MCF 10A (cell line): ENCODE measurements at regions not wholly inside any gene's neighbourhood (a gene's known extent, or its start where the extent isn't known, plus 50 kb on each side); places are given as distances from the start of the nearest gene placed in this dataset.

Experiments
- BruUV-seq: library from RNA; stranded (reverse); fragments of 400-500 nt; replicated peaks from 2 replicates; lab custom pipeline; 2021; lab: Mats Ljungman, UMichigan
- CTCF ChIA-PET: fragments of 300-600 bp; sonication (Branson Sonifier 250); formaldehyde crosslinking; extraction: SDS; loops from one replicate; lab custom pipeline; 2021; ENCODE audit warnings: antibody characterized with exemption, inconsistent platforms; lab: Yijun Ruan, JAX
- POLR2A ChIA-PET: fragments of 300-600, 350-650 bp; sonication (Branson Sonifier 250); formaldehyde crosslinking; extraction: SDS; loops from one replicate; lab custom pipeline; 2020; ENCODE audit warnings: antibody characterized with exemption, inconsistent platforms; lab: Yijun Ruan, JAX
- DNase-seq: peaks from one replicate; pipeline ENCODE4 v3.0.0-alpha.2; 2018; ENCODE audit not compliant: unreplicated experiment
- H3K27ac Mint-ChIP-seq: one replicate; pipeline ENCODE4 v1.8.0; 2022; ENCODE audit warnings: mild to moderate bottlenecking, low read depth, mixed read lengths; ENCODE audit not compliant: unreplicated experiment
- H3K27me3 Mint-ChIP-seq: one replicate; pipeline ENCODE4 v1.8.0; 2022; ENCODE audit warnings: mixed read lengths; ENCODE audit not compliant: insufficient read depth, unreplicated experiment
- H3K36me3 Mint-ChIP-seq: one replicate; pipeline ENCODE4 v1.8.0; 2022; ENCODE audit warnings: mild to moderate bottlenecking, moderate library complexity, mixed read lengths; ENCODE audit not compliant: insufficient read depth, unreplicated experiment
- H3K4me1 Mint-ChIP-seq: one replicate; pipeline ENCODE4 v1.8.0; 2022; ENCODE audit warnings: mixed read lengths; ENCODE audit not compliant: insufficient read depth, unreplicated experiment
- H3K4me3 Mint-ChIP-seq: one replicate; pipeline ENCODE4 v1.8.0; 2022; ENCODE audit warnings: mild to moderate bottlenecking, moderate library complexity, mixed read lengths; ENCODE audit not compliant: unreplicated experiment
- H3K9me3 Mint-ChIP-seq: one replicate; pipeline ENCODE4 v1.8.0; 2022; ENCODE audit warnings: mixed read lengths; ENCODE audit not compliant: unreplicated experiment
- CTCF ChIP-seq: fragments of 200-600 bp; IDR thresholded peaks from one replicate; pipeline ENCODE4 v1.8.0; 2022; ENCODE audit warnings: antibody characterized with exemption, mild to moderate bottlenecking; ENCODE audit not compliant: unreplicated experiment
- intact Hi-C: fragments of 100-400 bp; cut with micrococcal nuclease; formaldehyde crosslinking; loops from 2 replicates; pipeline ENCODE4 v1.14.1; 2022

- intact Hi-C loops, result no loop called here
- Mint-ChIP-seq H3K36me3 (no peaks in the 10 kb centered on the region), H3K4me3 (no peak overlapping the region), H3K4me1 (no peaks in the 10 kb centered on the region), H3K9me3 (no peaks in the 10 kb centered on the region), H3K27ac (no peak overlapping the region), H3K27me3 (peaks cover 42% of the 10 kb centered on the region)
- ChIA-PET POLR2A (no interaction called here), CTCF (no interaction called here)
- no peak for TF ChIP-seq CTCF
- no TSS peak for BruUV-seq
- DNase-seq, result no peak
Observed at GRCh38 chr14:57087841-57088240, 180.9 kb downstream of the EXOC5 start.

DNA sequence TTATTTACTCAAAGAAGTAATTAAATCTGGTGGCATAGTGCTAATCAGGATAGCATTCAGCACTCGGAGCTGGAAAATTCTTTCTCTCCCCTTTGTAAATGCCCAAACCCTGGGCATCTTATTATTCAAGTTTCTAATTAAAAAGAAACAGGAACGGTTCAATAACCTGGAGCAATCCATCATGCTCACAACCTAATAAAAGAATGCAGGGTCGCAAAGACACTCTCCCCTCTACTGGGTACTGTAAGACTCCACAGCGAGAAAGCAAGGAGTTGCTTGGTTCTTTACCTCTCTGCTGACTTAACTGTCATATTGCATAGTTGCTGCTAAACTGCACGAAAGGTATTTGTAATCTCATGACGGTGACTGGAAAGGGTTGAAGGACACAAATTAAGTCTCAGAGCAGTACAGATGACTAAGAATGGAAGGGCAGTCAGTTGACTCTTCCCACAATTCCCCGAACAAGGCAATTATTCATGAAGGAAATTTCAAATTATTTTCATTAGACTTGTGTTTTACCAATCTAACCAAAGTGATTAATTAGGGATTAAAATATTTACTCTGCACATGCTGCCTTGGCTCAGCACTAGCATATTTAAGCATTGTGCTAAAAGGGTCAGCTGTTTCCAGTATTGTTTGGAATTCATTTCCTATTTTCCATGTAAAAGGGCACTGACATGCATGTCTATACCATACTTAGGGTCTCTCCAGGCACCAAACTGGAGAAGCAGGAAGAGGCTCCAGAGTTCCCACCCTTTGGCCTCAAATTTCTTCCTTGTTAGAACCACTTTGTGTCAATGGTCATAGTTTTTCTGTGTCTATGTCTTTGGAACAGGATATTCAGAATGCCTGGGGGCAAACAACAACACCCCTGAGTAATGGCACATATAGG, 182.2 kb downstream of the EXOC5 start:
- no TSS peak for BruUV-seq

GRCh38 chr14:57085801-57086200, 182.9 kb downstream of the EXOC5 start:
- H3K36me3 Mint-ChIP-seq, result no peaks in the 10 kb centered on the region
- no TSS peak for BruUV-seq
- peaks cover 57% of the 10 kb centered on the region for H3K27me3 Mint-ChIP-seq
- no peak overlapping the region for H3K27ac Mint-ChIP-seq
- peak; percentile 15 for DNase-seq
- POLR2A ChIA-PET, result no interaction called here
- CTCF ChIA-PET, result no interaction called here
- intact Hi-C loops, result no loop called here
- H3K4me3 Mint-ChIP-seq, result no peak overlapping the region
- H3K4me1 Mint-ChIP-seq, result no peaks in the 10 kb centered on the region
- no peak for TF ChIP-seq CTCF
- H3K9me3 Mint-ChIP-seq, result no peaks in the 10 kb centered on the region

More for the DNA sequence above, 182.2 kb downstream of the EXOC5 start:
- TF ChIP-seq CTCF, result no peak
- intact Hi-C loops, result no loop called here
- no peak overlapping the region for H3K27ac Mint-ChIP-seq
- H3K4me1 Mint-ChIP-seq, result no peaks in the 10 kb centered on the region
- ChIA-PET POLR2A (no interaction called here), CTCF (no interaction called here)
- H3K36me3 Mint-ChIP-seq, result no peaks in the 10 kb centered on the region
- H3K4me3 Mint-ChIP-seq, result no peak overlapping the region
- H3K27me3 Mint-ChIP-seq, result peaks cover 54% of the 10 kb centered on the region
- H3K9me3 Mint-ChIP-seq, result no peaks in the 10 kb centered on the region
- no peak for DNase-seq

DNA sequence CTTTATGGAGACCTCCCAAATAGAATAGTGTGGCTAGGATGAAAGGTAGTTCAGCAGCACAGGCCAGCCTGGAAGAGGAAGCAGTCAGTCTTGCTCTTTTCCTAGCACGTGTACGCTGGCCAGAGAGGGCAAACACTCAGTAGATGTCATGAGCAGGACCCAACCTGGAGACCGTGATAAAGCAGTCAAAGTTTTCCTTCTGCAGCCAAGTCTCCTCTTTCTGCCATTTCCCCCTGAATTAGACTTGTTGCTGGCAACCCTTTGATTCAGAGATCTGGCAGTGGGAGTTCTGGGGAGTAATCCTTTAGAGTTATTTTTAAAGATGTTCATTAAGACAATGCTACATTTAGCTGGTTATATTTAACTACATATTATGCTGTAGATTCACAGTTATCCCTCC, 183.7 kb downstream of the EXOC5 start:
- no peak for DNase-seq
- no peaks in the 10 kb centered on the region for H3K36me3 Mint-ChIP-seq
- no peak for TF ChIP-seq CTCF
- H3K27ac Mint-ChIP-seq, result no peak overlapping the region
- H3K9me3 Mint-ChIP-seq, result no peaks in the 10 kb centered on the region
- no peaks in the 10 kb centered on the region for H3K4me1 Mint-ChIP-seq
- ChIA-PET CTCF (no interaction called here), POLR2A (no interaction called here)
- intact Hi-C loops, result no loop called here
- no peak overlapping the region for H3K4me3 Mint-ChIP-seq
- no TSS peak for BruUV-seq
- peaks cover 51% of the 10 kb centered on the region for H3K27me3 Mint-ChIP-seq
